Astrocyte of the hippocampus (primary cell): ENCODE measurements at regions not wholly inside any gene's neighbourhood (a gene's known extent, or its start where the extent isn't known, plus 50 kb on each side); places are given as distances from the start of the nearest gene placed in this dataset.

Experiments
- DNase-seq: peaks from one replicate; pipeline ENCODE4 v3.0.0; 2011; ENCODE audit warnings: low read depth, low spot score

- peak; percentile 5 for DNase-seq
Measured at GRCh38 chr2:67286981-67287759, 110.0 kb upstream of the ETAA1 start.

GRCh38 chr2:67289271-67289670 lies 107.9 kb upstream of the ETAA1 start:
- DNase-seq, result no peak

- peak; percentile 31 for DNase-seq
Measured at GRCh38 chr2:67289921-67290371, 107.2 kb upstream of the ETAA1 start.

- DNase-seq, result peak; percentile 62
Measured at GRCh38 chr2:67290451-67291290, 106.5 kb upstream of the ETAA1 start.

- no peak for DNase-seq
Measured at GRCh38 chr2:67294218-67294617, 102.9 kb upstream of the ETAA1 start.

- DNase-seq, result no peak
Measured at GRCh38 chr2:67295406-67295805, 101.7 kb upstream of the ETAA1 start.

- DNase-seq, result no peak
Measured at GRCh38 chr2:67295851-67296250, 101.3 kb upstream of the ETAA1 start.

- no peak for DNase-seq
Measured at GRCh38 chr2:67304300-67304890, 92.7 kb upstream of the ETAA1 start.

- DNase-seq, result no peak
Measured at GRCh38 chr2:67309281-67309680, 87.9 kb upstream of the ETAA1 start.

- peak; percentile 72 for DNase-seq
Measured at GRCh38 chr2:67311536-67311935, 85.6 kb upstream of the ETAA1 start.

GRCh38 chr2:67312871-67313270 lies 84.3 kb upstream of the ETAA1 start:
- no peak for DNase-seq

- DNase-seq, result no peak
Measured at GRCh38 chr2:67313536-67313935, 83.6 kb upstream of the ETAA1 start.

GRCh38 chr2:67318031-67318430 lies 79.1 kb upstream of the ETAA1 start:
- no peak for DNase-seq

GRCh38 chr2:67318563-67318962 lies 78.6 kb upstream of the ETAA1 start:
- DNase-seq, result no peak

GRCh38 chr2:67318993-67319481 lies 78.1 kb upstream of the ETAA1 start:
- DNase-seq, result no peak

GRCh38 chr2:67320861-67321587 lies 76.1 kb upstream of the ETAA1 start:
- no peak for DNase-seq

- DNase-seq, result no peak
Measured at GRCh38 chr2:67321588-67321903, 75.6 kb upstream of the ETAA1 start.

GRCh38 chr2:67322353-67323001 lies 74.7 kb upstream of the ETAA1 start:
- peak; percentile 58 for DNase-seq

GRCh38 chr2:67323209-67323991 lies 73.7 kb upstream of the ETAA1 start:
- no peak for DNase-seq

- no peak for DNase-seq
Measured at GRCh38 chr2:67329513-67329912, 67.6 kb upstream of the ETAA1 start.
